Activated CD4-positive, alpha-beta T cell treated with anti-CD3 and anti-CD28 coated beads for 1 hour (primary cell): ENCODE measurements at regions not wholly inside any gene's neighbourhood (a gene's known extent, or its start where the extent isn't known, plus 50 kb on each side); places are given as distances from the start of the nearest gene placed in this dataset.

Experiments used
- DNase-seq: peaks from one replicate; pipeline ENCODE4 v3.0.0-alpha.2; 2020

- no peak for DNase-seq
Measured at GRCh38 chr10:24150853-24151252, 58.1 kb upstream of the KIAA1217 start.

GRCh38 chr10:24152270-24152669 lies 56.7 kb upstream of the KIAA1217 start:
- DNase-seq: no peak

- DNase-seq: no peak
Measured at GRCh38 chr10:24153031-24153430, 55.9 kb upstream of the KIAA1217 start.

- no peak for DNase-seq
Measured at GRCh38 chr10:24153537-24153936, 55.4 kb upstream of the KIAA1217 start.

- no peak for DNase-seq
Measured at GRCh38 chr10:24156686-24157085, 52.3 kb upstream of the KIAA1217 start.

- no peak for DNase-seq
Measured at GRCh38 chr10:24157567-24157966, 51.4 kb upstream of the KIAA1217 start.
